Keratinocyte (primary cell): ENCODE measurements at regions not wholly inside any gene's neighbourhood (a gene's known extent, or its start where the extent isn't known, plus 50 kb on each side); places are given as distances from the start of the nearest gene placed in this dataset.

Experiments
- DNase-seq: peaks from one replicate; pipeline ENCODE4 v3.0.0-alpha.2; 2011; ENCODE audit warnings: low read depth, missing footprints, low spot score
- FAIRE-seq: peaks from 2 replicates; lab custom pipeline; 2011; peaks lifted over from hg19 to GRCh38; lab: Jason Lieb, UNC
- H2AFZ ChIP-seq: 2 replicates; pipeline ENCODE4 v1.6.0; 2012; ENCODE audit warnings: low read length, control low read depth, inconsistent platforms; ENCODE audit not compliant: control insufficient read depth
- H3K27ac ChIP-seq: 2 replicates; pipeline ENCODE4 v1.5.1; 2011; ENCODE audit warnings: low read length; ENCODE audit not compliant: control insufficient read depth, insufficient read depth
- H3K27me3 ChIP-seq: 3 replicates; pipeline ENCODE4 v1.6.0; 2011; ENCODE audit warnings: low read length; ENCODE audit not compliant: control insufficient read depth, insufficient read depth; ENCODE audit errors: extremely low read depth
- H3K36me3 ChIP-seq, 2 experiments: 2 replicates in 1 of 2; 3 replicates in 1 of 2; pipeline ENCODE4 v1.5.1; 2011; ENCODE audit warnings: low read length in 2 of 2, mild to moderate bottlenecking in 1 of 2; ENCODE audit not compliant: control insufficient read depth in 2 of 2, insufficient read depth in 2 of 2; ENCODE audit errors: extremely low read depth in 1 of 2
- H3K4me1 ChIP-seq: 3 replicates; pipeline ENCODE4 v1.5.1; 2011; ENCODE audit warnings: low read length; ENCODE audit not compliant: control insufficient read depth, insufficient read depth; ENCODE audit errors: extremely low read depth
- H3K4me2 ChIP-seq: 3 replicates; pipeline ENCODE4 v1.6.0; 2011; ENCODE audit warnings: low read depth, low read length; ENCODE audit not compliant: control insufficient read depth, insufficient read depth; ENCODE audit errors: extremely low read depth
- H3K4me3 ChIP-seq, 3 experiments: fragments of 200-600 bp in 1 of 3; sonication (generic) in 1 of 3; 2 replicates in 2 of 3; 3 replicates in 1 of 3; pipeline ENCODE4 v1.5.1; 2011 to 2016; ENCODE audit warnings: low read length in 3 of 3, mild to moderate bottlenecking in 3 of 3, control low read depth in 2 of 3, inconsistent platforms in 1 of 3, low read depth in 1 of 3, mixed read lengths in 1 of 3, mixed run types in 1 of 3, moderate library complexity in 1 of 3; ENCODE audit not compliant: control insufficient read depth in 2 of 3, insufficient read depth in 2 of 3; ENCODE audit errors: extremely low read depth in 1 of 3
- H3K79me2 ChIP-seq: 2 replicates; pipeline ENCODE4 v1.6.0; 2012; ENCODE audit warnings: low read length; ENCODE audit not compliant: control insufficient read depth, insufficient read depth
- H3K9ac ChIP-seq: 3 replicates; pipeline ENCODE4 v1.6.0; 2011; ENCODE audit warnings: low read length; ENCODE audit not compliant: control insufficient read depth, insufficient read depth; ENCODE audit errors: extremely low read depth
- H3K9me1 ChIP-seq: 3 replicates; pipeline ENCODE4 v1.6.0; 2011; ENCODE audit warnings: low read length; ENCODE audit not compliant: control insufficient read depth, insufficient read depth; ENCODE audit errors: extremely low read depth
- H3K9me3 ChIP-seq: 2 replicates; pipeline ENCODE4 v1.5.1; 2012; ENCODE audit warnings: low read depth, low read length; ENCODE audit not compliant: control insufficient read depth
- H4K20me1 ChIP-seq: 3 replicates; pipeline ENCODE4 v1.6.0; 2011; ENCODE audit warnings: low read length; ENCODE audit not compliant: control insufficient read depth, insufficient read depth; ENCODE audit errors: extremely low read depth
- EZH2 ChIP-seq: IDR thresholded peaks from one replicate; pipeline ENCODE4 v1.6.1; 2012; ENCODE audit warnings: inconsistent platforms, mild to moderate bottlenecking, low read length, moderate library complexity
- dilution Hi-C: fragments of 300-500 bp; cut with MboI; formaldehyde crosslinking; loops from one replicate; pipeline ENCODE4 v1.7.0; 2020; ENCODE audit warnings: low sequenced_read_pairs; ENCODE audit not compliant: extremely low pct_ligation_motif_present
- TF ChIP-seq, protein P1 (sequence below), 3 experiments: IDR thresholded peaks in 1 of 3; conservative IDR thresholded peaks in 1 of 3; optimal IDR thresholded peaks in 1 of 3; 2 replicates in 2 of 3; 3 replicates in 1 of 3; pipeline versions ENCODE3 to v1.5.1; 2011; ENCODE audit warnings: low read length in 3 of 3, mild to moderate bottlenecking in 3 of 3, moderate library complexity in 2 of 3, control low read depth in 1 of 3, inconsistent platforms in 1 of 3; ENCODE audit not compliant: insufficient read depth in 2 of 3; ENCODE audit errors: extremely low read depth in 1 of 3

DNA sequence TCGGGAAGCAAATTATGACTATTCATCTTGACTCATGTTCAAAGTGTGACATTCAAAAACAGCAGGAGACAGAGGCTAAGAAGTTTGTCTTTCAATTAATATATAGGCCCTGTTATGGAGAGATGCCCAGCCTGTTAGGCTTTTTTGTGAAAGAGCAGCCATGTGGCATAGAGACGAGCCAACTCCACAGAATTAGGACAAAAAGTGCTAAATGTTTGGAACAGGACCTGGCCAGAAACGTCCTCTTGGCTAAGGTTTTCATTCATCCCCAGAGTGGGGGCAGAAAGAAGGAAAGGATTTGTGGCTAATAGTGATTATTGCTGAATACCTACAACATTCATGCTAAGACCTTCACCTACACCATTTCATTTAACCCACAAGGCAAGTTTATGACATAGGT lies 324.7 kb upstream of the NPVF start:
- Histone ChIP-seq H3K27me3 (no peaks in the 10 kb centered on the region), H3K36me3 (no peaks in the 10 kb centered on the region), H3K27ac (no peak overlapping the region), H3K4me2 (no peak overlapping the region), H3K9me1 (no peaks in the 10 kb centered on the region), H3K4me3 (no peak overlapping the region), H4K20me1 (no peaks in the 10 kb centered on the region), H3K9me3 (no peaks in the 10 kb centered on the region), H3K79me2 (no peaks in the 10 kb centered on the region), H3K4me1 (no peaks in the 10 kb centered on the region), H3K9ac (no peak overlapping the region), H2AFZ (no peak overlapping the region)
- FAIRE-seq = no peak
- no peak for TF ChIP-seq EZH2
- TF ChIP-seq, protein P1, sequence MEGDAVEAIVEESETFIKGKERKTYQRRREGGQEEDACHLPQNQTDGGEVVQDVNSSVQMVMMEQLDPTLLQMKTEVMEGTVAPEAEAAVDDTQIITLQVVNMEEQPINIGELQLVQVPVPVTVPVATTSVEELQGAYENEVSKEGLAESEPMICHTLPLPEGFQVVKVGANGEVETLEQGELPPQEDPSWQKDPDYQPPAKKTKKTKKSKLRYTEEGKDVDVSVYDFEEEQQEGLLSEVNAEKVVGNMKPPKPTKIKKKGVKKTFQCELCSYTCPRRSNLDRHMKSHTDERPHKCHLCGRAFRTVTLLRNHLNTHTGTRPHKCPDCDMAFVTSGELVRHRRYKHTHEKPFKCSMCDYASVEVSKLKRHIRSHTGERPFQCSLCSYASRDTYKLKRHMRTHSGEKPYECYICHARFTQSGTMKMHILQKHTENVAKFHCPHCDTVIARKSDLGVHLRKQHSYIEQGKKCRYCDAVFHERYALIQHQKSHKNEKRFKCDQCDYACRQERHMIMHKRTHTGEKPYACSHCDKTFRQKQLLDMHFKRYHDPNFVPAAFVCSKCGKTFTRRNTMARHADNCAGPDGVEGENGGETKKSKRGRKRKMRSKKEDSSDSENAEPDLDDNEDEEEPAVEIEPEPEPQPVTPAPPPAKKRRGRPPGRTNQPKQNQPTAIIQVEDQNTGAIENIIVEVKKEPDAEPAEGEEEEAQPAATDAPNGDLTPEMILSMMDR (optimal IDR thresholded peaks at IDR 0.05 in 1 of 3, IDR thresholded peaks at IDR 0.05 in 1 of 3, conservative IDR thresholded peaks at IDR 0.05 in 1 of 3; ENCODE audit: extremely low read depth in 1 of 3, insufficient read depth in 2 of 3, low read length in 3 of 3) = no peak
- dilution Hi-C loops = loop anchor here (5.0 kb wide), 1 partner anchor 64 kb away; no protein-coding TSS in a partner anchor
- no peak for DNase-seq

DNA sequence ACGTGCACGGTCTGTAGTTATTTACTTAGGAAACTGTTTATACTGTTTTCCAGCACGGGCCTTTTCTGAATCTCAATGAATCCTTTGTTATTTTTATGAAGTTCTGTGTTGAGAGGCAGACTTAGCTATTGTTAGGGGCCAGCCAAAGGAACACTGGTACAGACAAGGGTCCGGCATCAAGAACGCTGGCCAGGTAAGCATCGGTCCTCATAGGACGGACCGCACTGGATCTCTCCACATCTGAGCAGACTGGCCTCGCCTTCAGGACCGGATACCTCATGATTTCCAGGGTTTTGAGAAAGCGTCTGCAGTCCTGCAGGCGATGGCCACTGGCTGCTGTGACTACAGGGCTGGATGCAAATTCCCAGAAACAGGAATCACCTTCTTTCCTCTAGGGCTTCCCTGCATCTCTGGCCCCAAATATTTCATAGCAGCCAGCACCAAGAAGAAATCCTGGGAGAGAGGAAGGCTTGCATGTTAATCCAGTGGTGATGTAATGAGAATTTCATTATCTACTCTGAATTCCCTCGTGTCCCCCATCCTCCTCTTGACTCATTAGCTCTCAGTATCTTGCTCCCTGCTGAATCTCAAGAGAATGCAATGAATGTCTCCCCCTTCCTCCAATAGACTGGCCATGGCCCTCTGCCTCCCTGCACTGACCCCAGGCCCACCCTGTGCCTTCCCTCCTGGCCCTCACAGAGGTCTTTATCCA lies 325.4 kb upstream of the NPVF start:
- Histone ChIP-seq H3K4me3 (no peak overlapping the region), H3K9me3 (no peaks in the 10 kb centered on the region), H4K20me1 (no peaks in the 10 kb centered on the region), H3K27me3 (no peaks in the 10 kb centered on the region), H3K4me2 (no peak overlapping the region), H3K9ac (no peak overlapping the region), H3K27ac (no peak overlapping the region), H2AFZ (no peak overlapping the region), H3K4me1 (no peaks in the 10 kb centered on the region), H3K79me2 (no peaks in the 10 kb centered on the region), H3K9me1 (no peaks in the 10 kb centered on the region), H3K36me3 (no peaks in the 10 kb centered on the region)
- no peak for TF ChIP-seq EZH2
- TF ChIP-seq, protein P1 (optimal IDR thresholded peaks at IDR 0.05 in 1 of 3, IDR thresholded peaks at IDR 0.05 in 1 of 3, conservative IDR thresholded peaks at IDR 0.05 in 1 of 3; ENCODE audit: extremely low read depth in 1 of 3, insufficient read depth in 2 of 3, low read length in 3 of 3) = no peak
- FAIRE-seq = no peak
- DNase-seq = no peak
- dilution Hi-C loops = loop anchor here (5.0 kb wide), 1 partner anchor 64 kb away; no protein-coding TSS in a partner anchor
